ENCODE measurements at regions not wholly inside any gene's neighbourhood (a gene's known extent, or its start where the extent isn't known, plus 50 kb on each side); places are given as distances from the start of the nearest gene placed in this dataset.

- H3K4me2 ChIP-seq (ENCODE audit: extremely low read depth, insufficient read depth, low read length): no peak overlapping the region
- TF ChIP-seq CTCF (conservative IDR thresholded peaks at IDR 0.05 in 1 of 2, IDR thresholded peaks at IDR 0.05 in 1 of 2; ENCODE audit: low read depth in 1 of 2, low read length in 2 of 2): no peak
- TF ChIP-seq EZH2 (IDR thresholded peaks at IDR 0.05; ENCODE audit: low read length, missing control alignments): no peak
- no peak overlapping the region for H3K27ac ChIP-seq (ENCODE audit: insufficient read depth, low read length)
- H3K9ac ChIP-seq (ENCODE audit: insufficient read depth, low read length): no peak overlapping the region
- DNase-seq (ENCODE audit: low read depth in 2 of 2): peak in 1 of 2 donors; percentile 58
- H3K79me2 ChIP-seq (ENCODE audit: control insufficient read depth, insufficient read depth, low read length): no peaks in the 10 kb centered on the region
- no peaks in the 10 kb centered on the region for H3K36me3 ChIP-seq (ENCODE audit: control insufficient read depth, insufficient read depth, low read length)
- peaks cover 4% of the 10 kb centered on the region for H3K4me1 ChIP-seq (ENCODE audit: control insufficient read depth, extremely low read depth, insufficient read depth, low read length)
- H3K9me3 ChIP-seq (ENCODE audit: control insufficient read depth, insufficient read depth, low read depth, low read length): no peaks in the 10 kb centered on the region
- no peaks in the 10 kb centered on the region for H4K20me1 ChIP-seq (ENCODE audit: control insufficient read depth, extremely low read depth, insufficient read depth, low read length)
- H3K4me3 ChIP-seq (replicated peaks in 1 of 4; ENCODE audit: control extremely low read depth in 1 of 4, insufficient read depth in 1 of 4, low read depth in 3 of 4, low read length in 4 of 4): no peak overlapping the region
- H2AFZ ChIP-seq (ENCODE audit: low read length): no peak overlapping the region
- H3K27me3 ChIP-seq (ENCODE audit: control insufficient read depth, insufficient read depth, low read length): no peaks in the 10 kb centered on the region
Observed at GRCh38 chr4:123562994-123563750, 166.6 kb downstream of the SPRY1 start.

GRCh38 chr4:123564758-123565346, 168.3 kb downstream of the SPRY1 start:
- Histone ChIP-seq H3K79me2 (ENCODE audit: control insufficient read depth, insufficient read depth, low read length) (no peaks in the 10 kb centered on the region), H3K27me3 (ENCODE audit: control insufficient read depth, insufficient read depth, low read length) (no peaks in the 10 kb centered on the region), H3K4me2 (ENCODE audit: extremely low read depth, insufficient read depth, low read length) (no peak overlapping the region), H2AFZ (ENCODE audit: low read length) (no peak overlapping the region), H3K9ac (ENCODE audit: insufficient read depth, low read length) (no peak overlapping the region), H4K20me1 (ENCODE audit: control insufficient read depth, extremely low read depth, insufficient read depth, low read length) (no peaks in the 10 kb centered on the region), H3K36me3 (ENCODE audit: control insufficient read depth, insufficient read depth, low read length) (no peaks in the 10 kb centered on the region), H3K4me3 (replicated peaks in 1 of 4; ENCODE audit: control extremely low read depth in 1 of 4, insufficient read depth in 1 of 4, low read depth in 3 of 4, low read length in 4 of 4) (no peak overlapping the region), H3K9me3 (ENCODE audit: control insufficient read depth, insufficient read depth, low read depth, low read length) (no peaks in the 10 kb centered on the region), H3K4me1 (ENCODE audit: control insufficient read depth, extremely low read depth, insufficient read depth, low read length) (peaks cover 4% of the 10 kb centered on the region), H3K27ac (ENCODE audit: insufficient read depth, low read length) (no peak overlapping the region)
- TF ChIP-seq EZH2 (IDR thresholded peaks at IDR 0.05; ENCODE audit: low read length, missing control alignments) (no peak), CTCF (conservative IDR thresholded peaks at IDR 0.05 in 1 of 2, IDR thresholded peaks at IDR 0.05 in 1 of 2; ENCODE audit: low read depth in 1 of 2, low read length in 2 of 2) (peak; percentile 81 to 88)
- DNase-seq (ENCODE audit: low read depth in 2 of 2): peak; percentile 61 to 74

GRCh38 chr4:123568936-123569335, 172.3 kb downstream of the SPRY1 start:
- H3K4me1 ChIP-seq (ENCODE audit: control insufficient read depth, extremely low read depth, insufficient read depth, low read length): no peaks in the 10 kb centered on the region
- H3K9me3 ChIP-seq (ENCODE audit: control insufficient read depth, insufficient read depth, low read depth, low read length): no peaks in the 10 kb centered on the region
- DNase-seq (ENCODE audit: low read depth in 2 of 2): peak in 1 of 2 donors; percentile 26
- no peaks in the 10 kb centered on the region for H4K20me1 ChIP-seq (ENCODE audit: control insufficient read depth, extremely low read depth, insufficient read depth, low read length)
- TF ChIP-seq EZH2 (IDR thresholded peaks at IDR 0.05; ENCODE audit: low read length, missing control alignments) (no peak), CTCF (conservative IDR thresholded peaks at IDR 0.05 in 1 of 2, IDR thresholded peaks at IDR 0.05 in 1 of 2; ENCODE audit: low read depth in 1 of 2, low read length in 2 of 2) (no peak)
- H3K9ac ChIP-seq (ENCODE audit: insufficient read depth, low read length): no peak overlapping the region
- no peak overlapping the region for H3K4me2 ChIP-seq (ENCODE audit: extremely low read depth, insufficient read depth, low read length)
- no peak overlapping the region for H3K4me3 ChIP-seq (replicated peaks in 1 of 4; ENCODE audit: control extremely low read depth in 1 of 4, insufficient read depth in 1 of 4, low read depth in 3 of 4, low read length in 4 of 4)
- no peaks in the 10 kb centered on the region for H3K79me2 ChIP-seq (ENCODE audit: control insufficient read depth, insufficient read depth, low read length)
- H3K27ac ChIP-seq (ENCODE audit: insufficient read depth, low read length): no peak overlapping the region
- no peaks in the 10 kb centered on the region for H3K36me3 ChIP-seq (ENCODE audit: control insufficient read depth, insufficient read depth, low read length)
- H2AFZ ChIP-seq (ENCODE audit: low read length): no peak overlapping the region
- no peaks in the 10 kb centered on the region for H3K27me3 ChIP-seq (ENCODE audit: control insufficient read depth, insufficient read depth, low read length)

Data from fibroblast of lung (primary cell).